H1 (cell line): ENCODE measurements at regions not wholly inside any gene's neighbourhood (a gene's known extent, or its start where the extent isn't known, plus 50 kb on each side); places are given as distances from the start of the nearest gene placed in this dataset.

Experiments used
- ATF3 ChIP-seq: IDR thresholded peaks from 2 replicates; pipeline ENCODE4 v1.6.1; 2011; ENCODE audit warnings: low read depth, mild to moderate bottlenecking, low read length; ENCODE audit not compliant: insufficient read depth
- CEBPB ChIP-seq: IDR thresholded peaks from 2 replicates; pipeline ENCODE4 v1.6.1; 2012; ENCODE audit warnings: low read depth, low read length
- CHD2 ChIP-seq: IDR thresholded peaks from 2 replicates; pipeline ENCODE4 v1.6.1; 2012; ENCODE audit warnings: low read length, improper control_type of control experiment
- CTCF ChIP-seq, 3 experiments: IDR thresholded peaks; 1 replicate in 2 of 3; 2 replicates in 1 of 3; pipeline versions ENCODE4 v1.5.1 to v1.6.1; 2011; ENCODE audit warnings: low read length in 3 of 3, mild to moderate bottlenecking in 3 of 3, inconsistent platforms in 2 of 3, low read depth in 1 of 3, moderate library complexity in 1 of 3; ENCODE audit not compliant: insufficient read depth in 1 of 3; ENCODE audit errors: control extremely low read depth in 1 of 3
- EP300 ChIP-seq, 2 experiments: IDR thresholded peaks; 1 replicate in 1 of 2; 2 replicates in 1 of 2; pipeline ENCODE4 v1.6.1; 2011 to 2012; ENCODE audit warnings: low read depth in 2 of 2, low read length in 2 of 2, mild to moderate bottlenecking in 2 of 2, borderline replicate concordance in 1 of 2, inconsistent platforms in 1 of 2, moderate library complexity in 1 of 2
- HDAC2 ChIP-seq, 2 experiments: fragments of 300-600 bp in 1 of 2; sonication (generic) in 1 of 2; IDR thresholded peaks; 2 replicates each; pipeline ENCODE4 v1.6.1; 2011 to 2012; ENCODE audit warnings: low read depth in 2 of 2, low read length in 2 of 2, mild to moderate bottlenecking in 2 of 2, moderate library complexity in 2 of 2, borderline replicate concordance in 1 of 2, inconsistent platforms in 1 of 2
- JUN ChIP-seq: IDR thresholded peaks from 2 replicates; pipeline ENCODE4 v1.6.1; 2011; ENCODE audit warnings: low read depth, mild to moderate bottlenecking, improper control_type of control experiment, low read length
- MAX ChIP-seq: IDR thresholded peaks from 2 replicates; pipeline ENCODE4 v1.6.1; 2012; ENCODE audit warnings: inconsistent platforms
- POLR2A ChIP-seq, 2 experiments: IDR thresholded peaks; 1 replicate in 1 of 2; 2 replicates in 1 of 2; pipeline ENCODE4 v1.6.1; 2011; ENCODE audit warnings: low read depth in 2 of 2, low read length in 2 of 2, mild to moderate bottlenecking in 2 of 2; ENCODE audit errors: control extremely low read depth in 1 of 2
- POLR2AphosphoS5 ChIP-seq: IDR thresholded peaks from 2 replicates; pipeline ENCODE4 v1.6.1; 2011; ENCODE audit warnings: low read depth, low read length
- TAF1 ChIP-seq: IDR thresholded peaks from 2 replicates; pipeline ENCODE4 v1.6.1; 2011; ENCODE audit warnings: mild to moderate bottlenecking, low read depth, low read length
- TEAD4 ChIP-seq: IDR thresholded peaks from 2 replicates; pipeline ENCODE4 v1.6.1; 2012; ENCODE audit warnings: low read depth, low read length, inconsistent platforms, mixed read lengths
- YY1 ChIP-seq: IDR thresholded peaks from 2 replicates; pipeline ENCODE4 v1.6.1; 2011; ENCODE audit warnings: low read depth, mild to moderate bottlenecking, low read length

- TF ChIP-seq EP300 (IDR thresholded peaks at IDR 0.05; ENCODE audit: borderline replicate concordance in 1 of 2, low read depth in 2 of 2, low read length in 2 of 2) = no peak
- no peak for TF ChIP-seq POLR2AphosphoS5
- TF ChIP-seq POLR2A (IDR thresholded peaks at IDR 0.05; ENCODE audit: control extremely low read depth in 1 of 2, low read depth in 2 of 2, low read length in 2 of 2) = no peak
- no peak for TF ChIP-seq TAF1
- no peak for TF ChIP-seq CEBPB
- no peak for TF ChIP-seq TEAD4
- TF ChIP-seq CTCF (IDR thresholded peaks at IDR 0.05; ENCODE audit: control extremely low read depth in 1 of 3, insufficient read depth in 1 of 3, low read depth in 1 of 3, low read length in 3 of 3) = no peak
- TF ChIP-seq ATF3 = no peak
- TF ChIP-seq CHD2 = no peak
- TF ChIP-seq MAX = no peak
- TF ChIP-seq HDAC2 (IDR thresholded peaks at IDR 0.05; ENCODE audit: borderline replicate concordance in 1 of 2, low read depth in 2 of 2, low read length in 2 of 2) = no peak
- no peak for TF ChIP-seq JUN
- TF ChIP-seq YY1 = no peak
Measured at GRCh38 chr2:19297716-19298115, 60.7 kb downstream of the OSR1 start.
